ENCODE measurements at regions not wholly inside any gene's neighbourhood (a gene's known extent, or its start where the extent isn't known, plus 50 kb on each side); places are given as distances from the start of the nearest gene placed in this dataset.

GRCh38 chr16:13441675-13442074 lies 478.3 kb upstream of the ERCC4 start:
- in situ Hi-C loops (cut with MboI; ENCODE audit: low pct_unique_long_range_greater_than_20kb, low sequenced_read_pairs, unreplicated experiment): no loop called here
- no peak for TF ChIP-seq CTCF (IDR thresholded peaks at IDR 0.05; ENCODE audit: extremely low read depth, insufficient read depth, missing control alignments)
- peak; percentile 42 for DNase-seq (ENCODE audit: low spot score)

- in situ Hi-C loops (cut with MboI; ENCODE audit: low pct_unique_long_range_greater_than_20kb, low sequenced_read_pairs, unreplicated experiment): no loop called here
- TF ChIP-seq CTCF (IDR thresholded peaks at IDR 0.05; ENCODE audit: extremely low read depth, insufficient read depth, missing control alignments): no peak
- no peak for DNase-seq (ENCODE audit: low spot score)
Observed at GRCh38 chr16:13448346-13448745, 471.6 kb upstream of the ERCC4 start.

- in situ Hi-C loops (cut with MboI; ENCODE audit: low pct_unique_long_range_greater_than_20kb, low sequenced_read_pairs, unreplicated experiment): no loop called here
- no peak for TF ChIP-seq CTCF (IDR thresholded peaks at IDR 0.05; ENCODE audit: extremely low read depth, insufficient read depth, missing control alignments)
- DNase-seq (ENCODE audit: low spot score): no peak
Observed at GRCh38 chr16:13453325-13453724, 466.6 kb upstream of the ERCC4 start.

- peak; percentile 34 for DNase-seq (ENCODE audit: low spot score)
- TF ChIP-seq CTCF (IDR thresholded peaks at IDR 0.05; ENCODE audit: extremely low read depth, insufficient read depth, missing control alignments): peak; percentile 62
- in situ Hi-C loops (cut with MboI; ENCODE audit: low pct_unique_long_range_greater_than_20kb, low sequenced_read_pairs, unreplicated experiment): no loop called here
Observed at GRCh38 chr16:13453938-13454553, 465.9 kb upstream of the ERCC4 start.

GRCh38 chr16:13463619-13464018 lies 456.3 kb upstream of the ERCC4 start:
- no peak for DNase-seq (ENCODE audit: low spot score)
- in situ Hi-C loops (cut with MboI; ENCODE audit: low pct_unique_long_range_greater_than_20kb, low sequenced_read_pairs, unreplicated experiment): no loop called here
- no peak for TF ChIP-seq CTCF (IDR thresholded peaks at IDR 0.05; ENCODE audit: extremely low read depth, insufficient read depth, missing control alignments)

GRCh38 chr16:13471036-13471435 lies 448.9 kb upstream of the ERCC4 start:
- no peak for DNase-seq (ENCODE audit: low spot score)
- in situ Hi-C loops (cut with MboI; ENCODE audit: low pct_unique_long_range_greater_than_20kb, low sequenced_read_pairs, unreplicated experiment): no loop called here
- no peak for TF ChIP-seq CTCF (IDR thresholded peaks at IDR 0.05; ENCODE audit: extremely low read depth, insufficient read depth, missing control alignments)
